K562 (cell line): ENCODE measurements at regions not wholly inside any gene's neighbourhood (a gene's known extent, or its start where the extent isn't known, plus 50 kb on each side); places are given as distances from the start of the nearest gene placed in this dataset.
"Not testable (repeated sequence)": the region's sequence is repeated elsewhere in the genome, so short reads cannot be mapped to it uniquely, and the experiment has no call there.

Source experiments
- ATAC-seq: fragments of 200-7000 bp; cut with Tn5 transposase; 3 replicates; pipeline ENCODE4 v1.9.1; 2020; ENCODE audit warnings: moderate library complexity
- BruUV-seq: library from RNA; stranded (reverse); fragments of 400-500 nt; replicated peaks from 2 replicates; lab custom pipeline; 2021; lab: Mats Ljungman, UMichigan
- CTCF ChIA-PET: fragments of 300-600 bp; formaldehyde crosslinking; extraction: SDS; loops from one replicate; lab custom pipeline; 2021; ENCODE audit warnings: low intra/inter-chr PET ratio; lab: Yijun Ruan, JAX
- POLR2A ChIA-PET: fragments of 300-600, 350-650 bp; sonication (Branson Sonifier 250); formaldehyde crosslinking; extraction: SDS; loops from one replicate; lab custom pipeline; 2021; ENCODE audit warnings: antibody characterized with exemption, inconsistent platforms; lab: Yijun Ruan, JAX
- DNase-seq, 4 experiments: peaks; one replicate each; pipeline versions ENCODE4 v3.0.0 to v3.0.0-alpha.2; 2011 to 2018; ENCODE audit warnings: low spot score in 3 of 4, mixed read lengths in 3 of 4; ENCODE audit errors: extremely low read depth in 1 of 4
- FAIRE-seq: peaks from 2 replicates; lab custom pipeline; 2011; peaks lifted over from hg19 to GRCh38; lab: Jason Lieb, UNC
- H2AFZ ChIP-seq: 2 replicates; pipeline ENCODE4 v1.6.0; 2011; ENCODE audit warnings: low read depth, low read length, control low read depth, inconsistent platforms
- H3K27ac ChIP-seq: fragments of 200-600 bp; 3 replicates; pipeline ENCODE4 v1.8.0; 2011; ENCODE audit warnings: low read depth, mild to moderate bottlenecking, control low read depth, inconsistent platforms, low read length, moderate library complexity, mixed read lengths; ENCODE audit errors: extremely low read depth
- H3K27me3 ChIP-seq, 2 experiments: fragments of 300-600 bp in 1 of 2; 2 replicates in 1 of 2; 3 replicates in 1 of 2; pipeline versions ENCODE4 v1.6.0 to v1.8.0; 2011; ENCODE audit warnings: inconsistent platforms in 2 of 2, low read length in 2 of 2, mild to moderate bottlenecking in 1 of 2, mixed read lengths in 1 of 2, moderate library complexity in 1 of 2; ENCODE audit not compliant: control insufficient read depth in 2 of 2, insufficient read depth in 2 of 2
- H3K36me3 ChIP-seq: fragments of 300-600 bp; 3 replicates; pipeline ENCODE4 v1.8.0; 2011; ENCODE audit warnings: mild to moderate bottlenecking, low read length, inconsistent platforms; ENCODE audit not compliant: control insufficient read depth, insufficient read depth
- H3K4me1 ChIP-seq, 2 experiments: fragments of 200-600 bp in 1 of 2; replicated peaks in 1 of 2; 2 replicates in 1 of 2; 3 replicates in 1 of 2; pipeline versions ENCODE4 v1.5.1 to v1.8.0; 2011; ENCODE audit warnings: inconsistent platforms in 2 of 2, low read length in 2 of 2, mild to moderate bottlenecking in 1 of 2, mixed read lengths in 1 of 2, moderate library complexity in 1 of 2; ENCODE audit not compliant: control insufficient read depth in 2 of 2, insufficient read depth in 2 of 2
- H3K4me2 ChIP-seq: 2 replicates; pipeline ENCODE4 v1.6.1; 2011; ENCODE audit warnings: low read length, control low read depth, inconsistent platforms, mixed read lengths; ENCODE audit not compliant: insufficient read depth
- H3K4me3 ChIP-seq: fragments of 200-600 bp; sonication (generic), shearing (Covaris generic); 2 replicates; pipeline ENCODE4 v1.5.1; 2016; ENCODE audit warnings: control low read depth, inconsistent platforms
- H3K79me2 ChIP-seq: fragments of 200-600 bp; 3 replicates; pipeline ENCODE4 v1.8.0; 2011; ENCODE audit warnings: low read length, inconsistent platforms; ENCODE audit not compliant: control insufficient read depth, insufficient read depth
- H3K9ac ChIP-seq, 2 experiments: 2 replicates each; pipeline versions ENCODE4 v1.6.0 to v1.6.1; 2011; ENCODE audit warnings: low read depth in 2 of 2, low read length in 2 of 2, control low read depth in 1 of 2, inconsistent platforms in 1 of 2, mild to moderate bottlenecking in 1 of 2, mixed read lengths in 1 of 2; ENCODE audit not compliant: insufficient read depth in 1 of 2
- H3K9me1 ChIP-seq: one replicate; pipeline ENCODE4 v1.6.0; 2011; ENCODE audit warnings: inconsistent platforms, mild to moderate bottlenecking, low read length, moderate library complexity; ENCODE audit not compliant: control insufficient read depth, insufficient read depth
- H3K9me3 ChIP-seq: replicated peaks from 2 replicates; pipeline ENCODE4 v1.5.1; 2011; ENCODE audit warnings: low read depth, low read length, inconsistent platforms; ENCODE audit not compliant: control insufficient read depth, insufficient read depth
- H4K20me1 ChIP-seq: replicated peaks from 2 replicates; pipeline ENCODE4 v1.6.1; 2011; ENCODE audit warnings: low read length, inconsistent platforms, mixed read lengths; ENCODE audit not compliant: control insufficient read depth, insufficient read depth
- CTCF ChIP-seq, 3 experiments: IDR thresholded peaks in 2 of 3; conservative IDR thresholded peaks in 1 of 3; 2 replicates each; pipeline ENCODE4 v1.5.1; 2011 to 2012; ENCODE audit warnings: low read length in 3 of 3, mild to moderate bottlenecking in 3 of 3, control low read depth in 2 of 3, improper control_type of control experiment in 1 of 3, inconsistent platforms in 1 of 3, low read depth in 1 of 3, mixed read lengths in 1 of 3, moderate library complexity in 1 of 3; ENCODE audit not compliant: insufficient read depth in 2 of 3
- FOXA1 ChIP-seq: fragments of 450-650 bp; IDR thresholded peaks from 2 replicates; pipeline ENCODE4 v1.6.1; 2016; ENCODE audit warnings: mild to moderate bottlenecking, borderline replicate concordance
- FOXA3 ChIP-seq, 2 experiments: fragments of 450-650 bp in 1 of 2; sonication (generic) in 1 of 2; formaldehyde crosslinking; IDR thresholded peaks in 1 of 2; conservative IDR thresholded peaks in 1 of 2; 2 replicates each; pipeline versions ENCODE4 v1.4.0 to v1.8.0; 2020 to 2022; ENCODE audit warnings: mild to moderate bottlenecking in 2 of 2, missing genetic modification reagents in 1 of 2
- RBM15 ChIP-seq: fragments of 200-400 bp; formaldehyde crosslinking; IDR thresholded peaks from 2 replicates; pipeline ENCODE4 v1.6.1; 2018; ENCODE audit warnings: mild to moderate bottlenecking, low read length, moderate library complexity; ENCODE audit not compliant: insufficient read depth
- SIN3B ChIP-seq: fragments of 450-650 bp; IDR thresholded peaks from 2 replicates; pipeline ENCODE4 v1.6.1; 2017; ENCODE audit warnings: low read depth, mild to moderate bottlenecking, moderate library complexity
- SNIP1 ChIP-seq: fragments of 450-650 bp; IDR thresholded peaks from 2 replicates; pipeline ENCODE4 v1.7.1; 2017; ENCODE audit warnings: low read depth, mild to moderate bottlenecking
- TRIM24 ChIP-seq, 2 experiments: fragments of 450-650 bp; IDR thresholded peaks; 2 replicates each; pipeline ENCODE4 v1.6.1; 2016
- ZNF239 ChIP-seq: fragments of 250-450 bp; sonication (Bioruptor Pico); IDR thresholded peaks from 2 replicates; pipeline ENCODE4 v1.4.0; 2020; ENCODE audit warnings: mild to moderate bottlenecking
- WGBS: fragments of 100-300 bp; shearing (Covaris generic); methylation state at CpG from one replicate; pipeline ENCODE4 v1.1.6; 2016; ENCODE audit warnings: low coverage, mixed read lengths; ENCODE audit not compliant: insufficient coverage; ENCODE audit errors: missing lambda C conversion rate; 5-methylcytosine and 5-hydroxymethylcytosine counted together
- in situ Hi-C: fragments of 300-500 bp; cut with MboI; formaldehyde crosslinking; loops from 4 replicates; pipeline ENCODE4 v1.15.0; 2018; ENCODE audit warnings: inconsistent platforms, mixed read lengths
- intact Hi-C: fragments of 100-400 bp; cut with micrococcal nuclease; formaldehyde crosslinking; loops from 2 replicates; pipeline ENCODE4 v1.14.2; 2022

- TF ChIP-seq CTCF (IDR thresholded peaks at IDR 0.05 in 2 of 3, conservative IDR thresholded peaks at IDR 0.05 in 1 of 3; ENCODE audit: insufficient read depth in 2 of 3, low read depth in 1 of 3, low read length in 3 of 3): peak; percentile 21 to 40 (median 35); a peak in 3 of 6 replicates
- TF ChIP-seq TRIM24 (IDR thresholded peaks at IDR 0.05): no peak
- TF ChIP-seq SIN3B: no peak
- no peak for TF ChIP-seq SNIP1
- no peak for TF ChIP-seq FOXA3 (CRISPR knock-in tag; conservative IDR thresholded peaks at IDR 0.05 in 1 of 2, IDR thresholded peaks at IDR 0.05 in 1 of 2)
- no peak for TF ChIP-seq ZNF239 (CRISPR knock-in tag)
- no peak for TF ChIP-seq RBM15
- TF ChIP-seq FOXA1: no peak
Observed at GRCh38 chrX:19225909-19226308, 103.6 kb upstream of the ADGRG2 start (continued).

- intact Hi-C loops: loop anchor here (10.0 kb wide), 1 partner anchor 185 kb away; no protein-coding TSS in a partner anchor
- H3K27ac ChIP-seq, H3K36me3 ChIP-seq, CTCF ChIA-PET, H3K4me1 ChIP-seq, H3K9ac ChIP-seq, H3K27me3 ChIP-seq, BruUV-seq, H3K4me3 ChIP-seq, H2AFZ ChIP-seq, H3K9me1 ChIP-seq, H3K79me2 ChIP-seq, H3K4me2 ChIP-seq, DNase-seq, FAIRE-seq, in situ Hi-C loops, POLR2A ChIA-PET, ATAC-seq, H4K20me1 ChIP-seq, H3K9me3 ChIP-seq: not testable (repeated sequence)
- WGBS: 0% methylated on average over 4 of the region's 4 CpGs
Observed at GRCh38 chrX:19229896-19230295, 107.6 kb upstream of the ADGRG2 start.
